GM12878 (cell line): ENCODE measurements at regions not wholly inside any gene's neighbourhood (a gene's known extent, or its start where the extent isn't known, plus 50 kb on each side); places are given as distances from the start of the nearest gene placed in this dataset.

Experiments used
- BCLAF1 ChIP-seq: fragments of 450-650 bp; IDR thresholded peaks from 2 replicates; pipeline ENCODE4 v1.6.1; 2017; ENCODE audit warnings: antibody characterized with exemption, mild to moderate bottlenecking, moderate library complexity
- CTCF ChIP-seq, 3 experiments: IDR thresholded peaks in 2 of 3; conservative IDR thresholded peaks in 1 of 3; 2 replicates each; pipeline ENCODE4 v1.5.1; 2011; ENCODE audit warnings: low read depth in 3 of 3, low read length in 3 of 3, mild to moderate bottlenecking in 3 of 3, control low read depth in 2 of 3, moderate library complexity in 2 of 3, inconsistent platforms in 1 of 3, mixed read lengths in 1 of 3; ENCODE audit not compliant: control insufficient read depth in 2 of 3, insufficient read depth in 1 of 3; ENCODE audit errors: extremely low read depth in 1 of 3
- FOXM1 ChIP-seq: IDR thresholded peaks from 2 replicates; pipeline ENCODE4 v1.6.1; 2012; ENCODE audit warnings: low read depth, mild to moderate bottlenecking, inconsistent platforms, low read length, moderate library complexity
- NRF1 ChIP-seq: conservative IDR thresholded peaks from 2 replicates; pipeline ENCODE4 v1.6.1; 2011; ENCODE audit warnings: mild to moderate bottlenecking, low read depth, low read length, improper control_type of control experiment
- PAX5 ChIP-seq: IDR thresholded peaks from 2 replicates; pipeline ENCODE4 v1.6.1; 2011; ENCODE audit warnings: low read depth, low read length, borderline replicate concordance
- RUNX3 ChIP-seq: IDR thresholded peaks from 2 replicates; pipeline ENCODE4 v1.6.1; 2012; ENCODE audit warnings: low read length, inconsistent platforms
- SMAD1 ChIP-seq: fragments of 450-650 bp; IDR thresholded peaks from 2 replicates; pipeline ENCODE4 v1.6.1; 2018; ENCODE audit warnings: mild to moderate bottlenecking, low read depth; ENCODE audit not compliant: partially characterized antibody
- SMARCA5 ChIP-seq: fragments of 450-650 bp; IDR thresholded peaks from 2 replicates; pipeline ENCODE4 v1.6.1; 2017; ENCODE audit warnings: mild to moderate bottlenecking
- SMC3 ChIP-seq: IDR thresholded peaks from 2 replicates; pipeline ENCODE4 v1.6.1; 2011; ENCODE audit warnings: low read length, improper control_type of control experiment, borderline replicate concordance
- SRF ChIP-seq, 2 experiments: IDR thresholded peaks; 2 replicates each; pipeline ENCODE4 v1.6.1; 2011; ENCODE audit warnings: low read depth in 2 of 2, low read length in 2 of 2, mild to moderate bottlenecking in 1 of 2, moderate library complexity in 1 of 2
- ZNF384 ChIP-seq: IDR thresholded peaks from 2 replicates; pipeline ENCODE4 v1.6.1; 2012; ENCODE audit warnings: low read depth, mild to moderate bottlenecking, low read length, improper control_type of control experiment, borderline replicate concordance
- ZNF592 ChIP-seq: fragments of 450-650 bp; IDR thresholded peaks from 2 replicates; pipeline ENCODE4 v1.6.1; 2017; ENCODE audit warnings: mild to moderate bottlenecking, moderate library complexity

GRCh38 chr2:163345795-163346573 is 389.8 kb downstream of the FIGN start (continued):
- TF ChIP-seq BCLAF1 (no peak), SMARCA5 (no peak), ZNF384 (no peak), ZNF592 (no peak), FOXM1 (no peak), NRF1 (no peak), RUNX3 (no peak), SRF (IDR thresholded peaks at IDR 0.05; ENCODE audit: low read depth in 2 of 2, low read length in 2 of 2) (no peak), CTCF (IDR thresholded peaks at IDR 0.05 in 2 of 3, conservative IDR thresholded peaks at IDR 0.05 in 1 of 3; ENCODE audit: control insufficient read depth in 2 of 3, extremely low read depth in 1 of 3, insufficient read depth in 1 of 3, low read depth in 3 of 3, low read length in 3 of 3) (peak; percentile 61 to 73 (median 70); a peak in 5 of 6 replicates), SMC3 (peak; percentile 73; the same call in 1 of the 2 replicates), SMAD1 (no peak), PAX5 (no peak)
